ENCODE measurements at regions not wholly inside any gene's neighbourhood (a gene's known extent, or its start where the extent isn't known, plus 50 kb on each side); places are given as distances from the start of the nearest gene placed in this dataset.

DNA sequence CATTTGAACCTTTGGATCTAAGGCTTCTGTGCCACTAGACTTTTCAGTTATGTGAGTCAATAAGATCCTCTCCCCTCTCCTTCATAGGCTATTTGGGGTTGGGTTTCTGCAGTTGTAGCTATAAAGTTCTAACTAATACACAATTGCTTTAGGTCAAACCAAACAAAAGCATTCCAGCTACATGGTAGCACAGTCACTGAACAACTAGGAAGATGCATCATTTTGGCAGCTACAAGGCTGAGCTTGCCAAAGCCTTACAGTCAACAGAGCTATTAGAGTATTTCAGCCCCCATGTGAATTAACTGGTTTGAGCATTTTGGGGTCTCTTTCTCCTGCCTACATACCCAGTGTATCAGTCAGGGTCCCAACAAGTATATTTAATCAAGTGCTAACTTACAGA, 234.6 kb downstream of the ZNF608 start:
- Histone ChIP-seq H3K9me3 (ENCODE audit: control insufficient read depth, insufficient read depth, low read depth, low read length) (no peaks in the 10 kb centered on the region; the same call in 1 of the 2 replicates), H3K36me3 (ENCODE audit: control insufficient read depth in 2 of 2, insufficient read depth in 1 of 2, low read length in 2 of 2) (no peaks in the 10 kb centered on the region), H3K4me3 (ENCODE audit: low read depth, low read length) (no peak overlapping the region), H3K27ac (ENCODE audit: extremely low read depth, low read depth, low read length) (no peak overlapping the region), H3K4me1 (ENCODE audit: control insufficient read depth, insufficient read depth, low read length) (peaks cover 3% of the 10 kb centered on the region)
- ChIA-PET POLR2A (no interaction called here), CTCF (no interaction called here)
- TF ChIP-seq ZNF404 (tag by site-specific recombination; IDR thresholded peaks at IDR 0.05) (no peak), ZNF747 (tag by site-specific recombination; IDR thresholded peaks at IDR 0.05) (no peak), EGR2 (tag by site-specific recombination; IDR thresholded peaks at IDR 0.05; ENCODE audit: low read depth) (no peak), ZNF473 (tag by site-specific recombination; IDR thresholded peaks at IDR 0.05) (no peak), ZNF202 (tag by site-specific recombination; IDR thresholded peaks at IDR 0.05; ENCODE audit: borderline replicate concordance) (no peak), SP2 (tag by site-specific recombination; IDR thresholded peaks at IDR 0.05) (no peak), ZNF768 (tag by site-specific recombination; IDR thresholded peaks at IDR 0.05) (no peak), KLF10 (tag by site-specific recombination; IDR thresholded peaks at IDR 0.05) (no peak), ZNF324 (tag by site-specific recombination; IDR thresholded peaks at IDR 0.05) (no peak), ZNF311 (tag by site-specific recombination; IDR thresholded peaks at IDR 0.05; ENCODE audit: borderline replicate concordance) (no peak), BCL11B (tag by site-specific recombination; IDR thresholded peaks at IDR 0.05; ENCODE audit: low read depth) (no peak), ZNF155 (tag by site-specific recombination; IDR thresholded peaks at IDR 0.05) (no peak)
- TF ChIP-seq, protein P1, sequence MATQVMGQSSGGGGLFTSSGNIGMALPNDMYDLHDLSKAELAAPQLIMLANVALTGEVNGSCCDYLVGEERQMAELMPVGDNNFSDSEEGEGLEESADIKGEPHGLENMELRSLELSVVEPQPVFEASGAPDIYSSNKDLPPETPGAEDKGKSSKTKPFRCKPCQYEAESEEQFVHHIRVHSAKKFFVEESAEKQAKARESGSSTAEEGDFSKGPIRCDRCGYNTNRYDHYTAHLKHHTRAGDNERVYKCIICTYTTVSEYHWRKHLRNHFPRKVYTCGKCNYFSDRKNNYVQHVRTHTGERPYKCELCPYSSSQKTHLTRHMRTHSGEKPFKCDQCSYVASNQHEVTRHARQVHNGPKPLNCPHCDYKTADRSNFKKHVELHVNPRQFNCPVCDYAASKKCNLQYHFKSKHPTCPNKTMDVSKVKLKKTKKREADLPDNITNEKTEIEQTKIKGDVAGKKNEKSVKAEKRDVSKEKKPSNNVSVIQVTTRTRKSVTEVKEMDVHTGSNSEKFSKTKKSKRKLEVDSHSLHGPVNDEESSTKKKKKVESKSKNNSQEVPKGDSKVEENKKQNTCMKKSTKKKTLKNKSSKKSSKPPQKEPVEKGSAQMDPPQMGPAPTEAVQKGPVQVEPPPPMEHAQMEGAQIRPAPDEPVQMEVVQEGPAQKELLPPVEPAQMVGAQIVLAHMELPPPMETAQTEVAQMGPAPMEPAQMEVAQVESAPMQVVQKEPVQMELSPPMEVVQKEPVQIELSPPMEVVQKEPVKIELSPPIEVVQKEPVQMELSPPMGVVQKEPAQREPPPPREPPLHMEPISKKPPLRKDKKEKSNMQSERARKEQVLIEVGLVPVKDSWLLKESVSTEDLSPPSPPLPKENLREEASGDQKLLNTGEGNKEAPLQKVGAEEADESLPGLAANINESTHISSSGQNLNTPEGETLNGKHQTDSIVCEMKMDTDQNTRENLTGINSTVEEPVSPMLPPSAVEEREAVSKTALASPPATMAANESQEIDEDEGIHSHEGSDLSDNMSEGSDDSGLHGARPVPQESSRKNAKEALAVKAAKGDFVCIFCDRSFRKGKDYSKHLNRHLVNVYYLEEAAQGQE (tag by site-specific recombination; IDR thresholded peaks at IDR 0.05) = no peak
- TF ChIP-seq, protein P2, sequence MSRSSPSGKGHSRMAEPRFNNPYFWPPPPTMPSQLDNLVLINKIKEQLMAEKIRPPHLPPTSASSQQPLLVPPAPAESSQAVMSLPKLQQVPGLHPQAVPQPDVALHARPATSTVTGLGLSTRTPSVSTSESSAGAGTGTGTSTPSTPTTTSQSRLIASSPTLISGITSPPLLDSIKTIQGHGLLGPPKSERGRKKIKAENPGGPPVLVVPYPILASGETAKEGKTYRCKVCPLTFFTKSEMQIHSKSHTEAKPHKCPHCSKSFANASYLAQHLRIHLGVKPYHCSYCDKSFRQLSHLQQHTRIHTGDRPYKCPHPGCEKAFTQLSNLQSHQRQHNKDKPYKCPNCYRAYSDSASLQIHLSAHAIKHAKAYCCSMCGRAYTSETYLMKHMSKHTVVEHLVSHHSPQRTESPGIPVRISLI (tag by site-specific recombination; IDR thresholded peaks at IDR 0.05) = no peak
- TF ChIP-seq, protein P3, sequence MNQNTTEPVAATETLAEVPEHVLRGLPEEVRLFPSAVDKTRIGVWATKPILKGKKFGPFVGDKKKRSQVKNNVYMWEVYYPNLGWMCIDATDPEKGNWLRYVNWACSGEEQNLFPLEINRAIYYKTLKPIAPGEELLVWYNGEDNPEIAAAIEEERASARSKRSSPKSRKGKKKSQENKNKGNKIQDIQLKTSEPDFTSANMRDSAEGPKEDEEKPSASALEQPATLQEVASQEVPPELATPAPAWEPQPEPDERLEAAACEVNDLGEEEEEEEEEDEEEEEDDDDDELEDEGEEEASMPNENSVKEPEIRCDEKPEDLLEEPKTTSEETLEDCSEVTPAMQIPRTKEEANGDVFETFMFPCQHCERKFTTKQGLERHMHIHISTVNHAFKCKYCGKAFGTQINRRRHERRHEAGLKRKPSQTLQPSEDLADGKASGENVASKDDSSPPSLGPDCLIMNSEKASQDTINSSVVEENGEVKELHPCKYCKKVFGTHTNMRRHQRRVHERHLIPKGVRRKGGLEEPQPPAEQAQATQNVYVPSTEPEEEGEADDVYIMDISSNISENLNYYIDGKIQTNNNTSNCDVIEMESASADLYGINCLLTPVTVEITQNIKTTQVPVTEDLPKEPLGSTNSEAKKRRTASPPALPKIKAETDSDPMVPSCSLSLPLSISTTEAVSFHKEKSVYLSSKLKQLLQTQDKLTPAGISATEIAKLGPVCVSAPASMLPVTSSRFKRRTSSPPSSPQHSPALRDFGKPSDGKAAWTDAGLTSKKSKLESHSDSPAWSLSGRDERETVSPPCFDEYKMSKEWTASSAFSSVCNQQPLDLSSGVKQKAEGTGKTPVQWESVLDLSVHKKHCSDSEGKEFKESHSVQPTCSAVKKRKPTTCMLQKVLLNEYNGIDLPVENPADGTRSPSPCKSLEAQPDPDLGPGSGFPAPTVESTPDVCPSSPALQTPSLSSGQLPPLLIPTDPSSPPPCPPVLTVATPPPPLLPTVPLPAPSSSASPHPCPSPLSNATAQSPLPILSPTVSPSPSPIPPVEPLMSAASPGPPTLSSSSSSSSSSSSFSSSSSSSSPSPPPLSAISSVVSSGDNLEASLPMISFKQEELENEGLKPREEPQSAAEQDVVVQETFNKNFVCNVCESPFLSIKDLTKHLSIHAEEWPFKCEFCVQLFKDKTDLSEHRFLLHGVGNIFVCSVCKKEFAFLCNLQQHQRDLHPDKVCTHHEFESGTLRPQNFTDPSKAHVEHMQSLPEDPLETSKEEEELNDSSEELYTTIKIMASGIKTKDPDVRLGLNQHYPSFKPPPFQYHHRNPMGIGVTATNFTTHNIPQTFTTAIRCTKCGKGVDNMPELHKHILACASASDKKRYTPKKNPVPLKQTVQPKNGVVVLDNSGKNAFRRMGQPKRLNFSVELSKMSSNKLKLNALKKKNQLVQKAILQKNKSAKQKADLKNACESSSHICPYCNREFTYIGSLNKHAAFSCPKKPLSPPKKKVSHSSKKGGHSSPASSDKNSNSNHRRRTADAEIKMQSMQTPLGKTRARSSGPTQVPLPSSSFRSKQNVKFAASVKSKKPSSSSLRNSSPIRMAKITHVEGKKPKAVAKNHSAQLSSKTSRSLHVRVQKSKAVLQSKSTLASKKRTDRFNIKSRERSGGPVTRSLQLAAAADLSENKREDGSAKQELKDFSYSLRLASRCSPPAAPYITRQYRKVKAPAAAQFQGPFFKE (tag by site-specific recombination; IDR thresholded peaks at IDR 0.05; ENCODE audit: borderline replicate concordance) = no peak
- TF ChIP-seq, protein P4, sequence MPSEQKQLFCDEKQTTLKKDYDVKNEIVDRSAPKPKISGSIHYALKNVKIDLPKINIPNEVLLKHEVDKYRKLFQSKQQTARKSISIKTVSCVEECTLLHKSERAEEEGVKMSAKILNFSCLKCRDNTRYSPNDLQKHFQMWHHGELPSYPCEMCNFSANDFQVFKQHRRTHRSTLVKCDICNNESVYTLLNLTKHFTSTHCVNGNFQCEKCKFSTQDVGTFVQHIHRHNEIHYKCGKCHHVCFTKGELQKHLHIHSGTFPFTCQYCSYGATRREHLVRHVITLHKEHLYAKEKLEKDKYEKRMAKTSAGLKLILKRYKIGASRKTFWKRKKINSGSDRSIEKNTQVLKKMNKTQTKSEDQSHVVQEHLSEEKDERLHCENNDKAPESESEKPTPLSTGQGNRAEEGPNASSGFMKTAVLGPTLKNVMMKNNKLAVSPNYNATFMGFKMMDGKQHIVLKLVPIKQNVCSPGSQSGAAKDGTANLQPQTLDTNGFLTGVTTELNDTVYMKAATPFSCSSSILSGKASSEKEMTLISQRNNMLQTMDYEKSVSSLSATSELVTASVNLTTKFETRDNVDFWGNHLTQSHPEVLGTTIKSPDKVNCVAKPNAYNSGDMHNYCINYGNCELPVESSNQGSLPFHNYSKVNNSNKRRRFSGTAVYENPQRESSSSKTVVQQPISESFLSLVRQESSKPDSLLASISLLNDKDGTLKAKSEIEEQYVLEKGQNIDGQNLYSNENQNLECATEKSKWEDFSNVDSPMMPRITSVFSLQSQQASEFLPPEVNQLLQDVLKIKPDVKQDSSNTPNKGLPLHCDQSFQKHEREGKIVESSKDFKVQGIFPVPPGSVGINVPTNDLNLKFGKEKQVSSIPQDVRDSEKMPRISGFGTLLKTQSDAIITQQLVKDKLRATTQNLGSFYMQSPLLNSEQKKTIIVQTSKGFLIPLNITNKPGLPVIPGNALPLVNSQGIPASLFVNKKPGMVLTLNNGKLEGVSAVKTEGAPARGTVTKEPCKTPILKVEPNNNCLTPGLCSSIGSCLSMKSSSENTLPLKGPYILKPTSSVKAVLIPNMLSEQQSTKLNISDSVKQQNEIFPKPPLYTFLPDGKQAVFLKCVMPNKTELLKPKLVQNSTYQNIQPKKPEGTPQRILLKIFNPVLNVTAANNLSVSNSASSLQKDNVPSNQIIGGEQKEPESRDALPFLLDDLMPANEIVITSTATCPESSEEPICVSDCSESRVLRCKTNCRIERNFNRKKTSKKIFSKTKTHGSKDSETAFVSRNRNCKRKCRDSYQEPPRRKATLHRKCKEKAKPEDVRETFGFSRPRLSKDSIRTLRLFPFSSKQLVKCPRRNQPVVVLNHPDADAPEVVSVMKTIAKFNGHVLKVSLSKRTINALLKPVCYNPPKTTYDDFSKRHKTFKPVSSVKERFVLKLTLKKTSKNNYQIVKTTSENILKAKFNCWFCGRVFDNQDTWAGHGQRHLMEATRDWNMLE (tag by site-specific recombination; conservative IDR thresholded peaks at IDR 0.05; ENCODE audit: low read depth) = no peak
- TF ChIP-seq, protein P5, sequence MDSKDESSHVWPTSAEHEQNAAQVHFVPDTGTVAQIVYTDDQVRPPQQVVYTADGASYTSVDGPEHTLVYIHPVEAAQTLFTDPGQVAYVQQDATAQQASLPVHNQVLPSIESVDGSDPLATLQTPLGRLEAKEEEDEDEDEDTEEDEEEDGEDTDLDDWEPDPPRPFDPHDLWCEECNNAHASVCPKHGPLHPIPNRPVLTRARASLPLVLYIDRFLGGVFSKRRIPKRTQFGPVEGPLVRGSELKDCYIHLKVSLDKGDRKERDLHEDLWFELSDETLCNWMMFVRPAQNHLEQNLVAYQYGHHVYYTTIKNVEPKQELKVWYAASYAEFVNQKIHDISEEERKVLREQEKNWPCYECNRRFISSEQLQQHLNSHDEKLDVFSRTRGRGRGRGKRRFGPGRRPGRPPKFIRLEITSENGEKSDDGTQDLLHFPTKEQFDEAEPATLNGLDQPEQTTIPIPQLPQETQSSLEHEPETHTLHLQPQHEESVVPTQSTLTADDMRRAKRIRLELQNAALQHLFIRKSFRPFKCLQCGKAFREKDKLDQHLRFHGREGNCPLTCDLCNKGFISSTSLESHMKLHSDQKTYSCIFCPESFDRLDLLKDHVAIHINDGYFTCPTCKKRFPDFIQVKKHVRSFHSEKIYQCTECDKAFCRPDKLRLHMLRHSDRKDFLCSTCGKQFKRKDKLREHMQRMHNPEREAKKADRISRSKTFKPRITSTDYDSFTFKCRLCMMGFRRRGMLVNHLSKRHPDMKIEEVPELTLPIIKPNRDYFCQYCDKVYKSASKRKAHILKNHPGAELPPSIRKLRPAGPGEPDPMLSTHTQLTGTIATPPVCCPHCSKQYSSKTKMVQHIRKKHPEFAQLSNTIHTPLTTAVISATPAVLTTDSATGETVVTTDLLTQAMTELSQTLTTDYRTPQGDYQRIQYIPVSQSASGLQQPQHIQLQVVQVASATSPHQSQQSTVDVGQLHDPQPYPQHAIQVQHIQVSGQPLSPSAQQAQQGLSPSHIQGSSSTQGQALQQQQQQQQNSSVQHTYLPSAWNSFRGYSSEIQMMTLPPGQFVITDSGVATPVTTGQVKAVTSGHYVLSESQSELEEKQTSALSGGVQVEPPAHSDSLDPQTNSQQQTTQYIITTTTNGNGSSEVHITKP (tag by site-specific recombination; IDR thresholded peaks at IDR 0.05) = no peak

Measured in HEK293 (cell line).